Adrenal gland (tissue), 9 donors: ENCODE measurements at regions not wholly inside any gene's neighbourhood (a gene's known extent, or its start where the extent isn't known, plus 50 kb on each side); places are given as distances from the start of the nearest gene placed in this dataset.

Source experiments
- DNase-seq, 7 donors: peaks; one replicate each; pipeline ENCODE4 v3.0.0-alpha.2; 2019 to 2020
- H3K27ac ChIP-seq, 5 donors: fragments of 200-600 bp; sonication (generic) in 4 of 5; 1 replicate in 3 of 5; 2 replicates in 2 of 5; pipeline versions ENCODE4 v1.5.1 to v1.8.0; 2016 to 2020; ENCODE audit warnings: mild to moderate bottlenecking in 1 of 5
- H3K27me3 ChIP-seq: fragments of 200-600 bp; 2 replicates; pipeline ENCODE4 v1.8.0; 2021
- H3K36me3 ChIP-seq, 2 donors: fragments of 200-600 bp; replicated peaks in 1 of 2; 1 replicate in 1 of 2; 2 replicates in 1 of 2; pipeline versions ENCODE4 v1.5.1 to v1.8.0; 2018 to 2022
- H3K4me1 ChIP-seq, 2 donors: fragments of 200-600 bp; replicated peaks in 1 of 2; 1 replicate in 1 of 2; 2 replicates in 1 of 2; pipeline versions ENCODE4 v1.5.1 to v1.8.0; 2018 to 2021
- H3K4me3 ChIP-seq, 4 donors: fragments of 200-600 bp; sonication (generic) in 3 of 4; one replicate each; pipeline ENCODE4 v1.5.1; 2016 to 2018
- H3K9me3 ChIP-seq, 3 donors: fragments of 200-600 bp; sonication (generic) in 1 of 3; replicated peaks in 1 of 3; 1 replicate in 2 of 3; 2 replicates in 1 of 3; pipeline versions ENCODE4 v1.5.1 to v1.8.0; 2016 to 2021
- POLR2A ChIP-seq, 2 donors: fragments of 450-650 bp; IDR thresholded peaks; one replicate each; pipeline ENCODE4 v1.6.1; 2017; ENCODE audit warnings: antibody characterized with exemption in 2 of 2, mild to moderate bottlenecking in 2 of 2, moderate library complexity in 1 of 2
- WGBS, 4 donors: extraction: QIAGEN DNeasy Blood & Tissue Kit in 2 of 4; methylation state at CpG; one replicate each; pipeline versions ENCODE4 v1.1.5 to v1.1.7; 2013 to 2017; 5-methylcytosine and 5-hydroxymethylcytosine counted together
- intact Hi-C, 2 donors: fragments of 100-400 bp; cut with DNase I; formaldehyde crosslinking; loops; one replicate each; pipeline versions ENCODE4 v1.14.1 to v1.15.0; 2022 to 2023
- TF ChIP-seq, protein P1 (sequence below), 6 experiments: fragments of 450-650 bp in 4 of 6; fragments of 200-600 bp in 2 of 6; sonication (generic) in 1 of 6; IDR thresholded peaks; 1 replicate in 5 of 6; 2 replicates in 1 of 6; pipeline versions ENCODE4 v1.5.1 to v1.8.0; 2016 to 2021; ENCODE audit warnings: antibody characterized with exemption in 6 of 6, mild to moderate bottlenecking in 2 of 6, moderate library complexity in 1 of 6
- donor health status: healthy with polysubstance abuse.
- donor health status: Bipolar disorder and iron deficiency.
- donor health status: DM: yes; HTN: yes; CAD: no.
- donor health status: DM: no; HTN: no; CAD: no.
- donor health status: DM: no; HTN: no; CAD: no.

DNA sequence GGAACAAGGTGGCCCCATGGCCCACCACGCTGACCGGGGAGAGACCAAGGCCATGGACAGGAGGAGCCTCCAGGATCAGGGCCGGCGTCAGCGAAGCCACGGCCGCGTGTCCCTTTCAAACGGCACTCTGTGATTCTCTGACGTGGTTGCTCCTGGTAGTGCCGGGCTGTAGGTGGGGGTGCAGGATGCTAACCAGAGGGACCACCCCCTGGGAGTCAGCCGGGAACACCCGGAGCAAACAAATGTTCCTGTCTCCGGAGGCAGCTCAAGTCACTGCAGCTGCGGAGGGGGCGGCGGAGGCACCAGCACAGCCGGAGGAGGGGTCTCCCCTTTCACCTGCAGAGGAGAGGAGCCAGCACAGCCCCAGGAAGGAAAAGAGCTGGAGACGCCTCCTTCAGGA lies 750.6 kb upstream of the SALL3 start:
- Histone ChIP-seq H3K9me3 (no peaks in the 10 kb centered on the region), H3K4me1 (no peaks in the 10 kb centered on the region), H3K4me3 (no peak overlapping the region), H3K36me3 (no peaks in the 10 kb centered on the region), H3K27me3 (no peaks in the 10 kb centered on the region), H3K27ac (no peak overlapping the region)
- TF ChIP-seq, protein P1, sequence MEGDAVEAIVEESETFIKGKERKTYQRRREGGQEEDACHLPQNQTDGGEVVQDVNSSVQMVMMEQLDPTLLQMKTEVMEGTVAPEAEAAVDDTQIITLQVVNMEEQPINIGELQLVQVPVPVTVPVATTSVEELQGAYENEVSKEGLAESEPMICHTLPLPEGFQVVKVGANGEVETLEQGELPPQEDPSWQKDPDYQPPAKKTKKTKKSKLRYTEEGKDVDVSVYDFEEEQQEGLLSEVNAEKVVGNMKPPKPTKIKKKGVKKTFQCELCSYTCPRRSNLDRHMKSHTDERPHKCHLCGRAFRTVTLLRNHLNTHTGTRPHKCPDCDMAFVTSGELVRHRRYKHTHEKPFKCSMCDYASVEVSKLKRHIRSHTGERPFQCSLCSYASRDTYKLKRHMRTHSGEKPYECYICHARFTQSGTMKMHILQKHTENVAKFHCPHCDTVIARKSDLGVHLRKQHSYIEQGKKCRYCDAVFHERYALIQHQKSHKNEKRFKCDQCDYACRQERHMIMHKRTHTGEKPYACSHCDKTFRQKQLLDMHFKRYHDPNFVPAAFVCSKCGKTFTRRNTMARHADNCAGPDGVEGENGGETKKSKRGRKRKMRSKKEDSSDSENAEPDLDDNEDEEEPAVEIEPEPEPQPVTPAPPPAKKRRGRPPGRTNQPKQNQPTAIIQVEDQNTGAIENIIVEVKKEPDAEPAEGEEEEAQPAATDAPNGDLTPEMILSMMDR (IDR thresholded peaks at IDR 0.05): no peak
- no peak for TF ChIP-seq POLR2A (IDR thresholded peaks at IDR 0.05)
- intact Hi-C loops: no loop called here
- 40 to 64% (median 48%) methylated on average over 17 to 19 of the region's 19 CpGs for WGBS, 4 donors
- DNase-seq: no peak

DNA sequence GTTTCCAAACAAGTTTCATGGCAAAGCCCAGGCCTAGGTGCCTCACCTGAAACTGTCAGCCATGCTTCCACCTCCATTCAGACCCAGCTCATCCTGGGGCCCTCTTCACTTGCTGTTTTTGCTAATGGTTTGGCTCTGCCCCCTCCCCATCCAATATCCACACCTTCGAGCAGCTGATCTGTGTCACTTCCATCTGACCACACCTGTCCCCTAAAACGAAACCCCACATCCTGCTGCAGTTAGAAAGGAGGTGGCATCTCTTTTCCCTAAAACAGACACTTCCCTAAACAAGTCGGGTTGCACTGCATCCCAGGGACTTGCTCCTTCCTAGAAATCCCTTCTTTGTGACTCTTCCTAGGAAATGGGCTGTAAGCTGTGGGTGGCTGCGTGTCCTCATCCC lies 748.7 kb upstream of the SALL3 start:
- WGBS, 4 donors: 66 to 78% (median 73%) methylated on average over 4 of the region's 4 CpGs
- H3K4me1 ChIP-seq: no peaks in the 10 kb centered on the region
- H3K27ac ChIP-seq: no peak overlapping the region
- no peaks in the 10 kb centered on the region for H3K9me3 ChIP-seq
- no peak overlapping the region for H3K4me3 ChIP-seq
- no peak for DNase-seq
- TF ChIP-seq, protein P1 (IDR thresholded peaks at IDR 0.05): no peak
- TF ChIP-seq POLR2A (IDR thresholded peaks at IDR 0.05): no peak
- no peaks in the 10 kb centered on the region for H3K27me3 ChIP-seq
- H3K36me3 ChIP-seq: no peaks in the 10 kb centered on the region
- intact Hi-C loops: no loop called here

DNA sequence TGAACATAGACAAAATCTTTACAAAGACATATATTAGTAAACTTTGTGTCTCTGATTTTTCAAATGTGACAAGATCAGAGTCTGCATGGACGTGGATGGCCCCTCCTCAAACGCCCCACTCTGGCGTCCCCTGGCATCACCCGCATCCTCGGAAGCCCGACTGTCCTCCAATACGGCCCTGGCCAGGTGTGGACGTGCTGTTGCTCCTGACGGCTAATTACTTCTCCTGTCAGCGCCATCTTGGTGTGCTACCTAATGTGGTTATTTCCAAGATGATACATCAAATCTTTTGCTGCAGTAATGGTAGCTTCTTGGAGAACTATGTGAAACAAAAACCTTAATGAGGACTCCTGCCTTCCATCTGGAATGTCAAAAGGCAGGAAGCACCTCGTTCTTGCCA lies 747.4 kb upstream of the SALL3 start:
- intact Hi-C loops: no loop called here
- WGBS, 4 donors: 66 to 81% (median 72%) methylated on average over 11 of the region's 11 CpGs
- TF ChIP-seq, protein P1 (IDR thresholded peaks at IDR 0.05): no peak
- TF ChIP-seq POLR2A (IDR thresholded peaks at IDR 0.05): no peak
- Histone ChIP-seq H3K27me3 (no peaks in the 10 kb centered on the region), H3K36me3 (no peaks in the 10 kb centered on the region), H3K27ac (no peak overlapping the region), H3K4me3 (no peak overlapping the region), H3K4me1 (no peaks in the 10 kb centered on the region), H3K9me3 (no peaks in the 10 kb centered on the region)
- no peak for DNase-seq

DNA sequence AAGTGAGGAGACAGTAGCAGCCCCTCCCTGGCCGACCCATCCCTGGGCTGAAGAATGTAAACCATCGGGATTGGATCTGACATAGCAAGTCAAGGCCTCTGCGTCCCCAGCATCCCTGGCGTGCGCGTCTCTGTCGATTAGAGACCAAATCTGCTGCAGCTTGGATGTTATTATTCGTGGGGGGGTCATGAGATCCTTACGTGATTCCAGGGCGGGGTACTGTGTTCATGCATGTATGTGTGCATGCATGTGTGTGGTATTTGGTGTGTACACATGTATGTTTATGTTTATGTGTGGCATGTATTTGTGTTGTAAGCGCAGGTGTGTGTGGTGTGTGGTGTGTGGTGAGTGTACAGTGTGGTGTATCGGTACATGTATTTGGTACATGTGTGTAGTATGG lies 741.8 kb upstream of the SALL3 start:
- Histone ChIP-seq H3K27me3 (no peaks in the 10 kb centered on the region), H3K27ac (no peak overlapping the region), H3K4me1 (no peaks in the 10 kb centered on the region), H3K36me3 (no peaks in the 10 kb centered on the region), H3K4me3 (no peak overlapping the region), H3K9me3 (no peaks in the 10 kb centered on the region)
- 93 to 98% (median 94%) methylated on average over 12 of the region's 12 CpGs for WGBS, 4 donors
- intact Hi-C loops: no loop called here
- DNase-seq: no peak
- no peak for TF ChIP-seq POLR2A (IDR thresholded peaks at IDR 0.05)
- TF ChIP-seq, protein P1 (IDR thresholded peaks at IDR 0.05): no peak
